Panc1 (cell line): ENCODE measurements at regions not wholly inside any gene's neighbourhood (a gene's known extent, or its start where the extent isn't known, plus 50 kb on each side); places are given as distances from the start of the nearest gene placed in this dataset.

Experiments used
- ATAC-seq: fragments of 200-7000 bp; cut with Tn5 transposase; 2 replicates; pipeline ENCODE4 v1.9.1; 2020; ENCODE audit warnings: mild to moderate bottlenecking, moderate library complexity
- BruUV-seq: library from RNA; stranded (reverse); fragments of 400-500 nt; replicated peaks from 2 replicates; lab custom pipeline; 2021; lab: Mats Ljungman, UMichigan
- CTCF ChIA-PET: fragments of 300-600 bp; sonication (Branson Sonifier 250); formaldehyde crosslinking; loops from one replicate; lab custom pipeline; 2022; ENCODE audit warnings: antibody characterized with exemption; lab: Charles Lee
- POLR2A ChIA-PET: fragments of 300-600 bp; sonication (Branson Sonifier 250); formaldehyde crosslinking; loops from one replicate; lab custom pipeline; 2022; ENCODE audit warnings: antibody characterized with exemption; lab: Charles Lee
- DNase-seq: peaks from one replicate; pipeline ENCODE4 v3.0.0-alpha.2; 2010; ENCODE audit warnings: low read depth, low spot score
- H3K27ac ChIP-seq: 2 replicates; pipeline ENCODE4 v1.5.1; 2011; ENCODE audit warnings: mild to moderate bottlenecking, low read length, inconsistent platforms
- H3K27me3 ChIP-seq: fragments of 200-500 bp; sonication (Bioruptor generic); 2 replicates; pipeline ENCODE4 v1.6.0; 2014; ENCODE audit warnings: low read length, inconsistent platforms; ENCODE audit not compliant: control insufficient read depth, insufficient read depth
- H3K36me3 ChIP-seq: fragments of 200-500 bp; sonication (Bioruptor generic); 2 replicates; pipeline ENCODE4 v1.5.1; 2014; ENCODE audit warnings: inconsistent platforms, mild to moderate bottlenecking, low read length, moderate library complexity; ENCODE audit not compliant: control insufficient read depth, insufficient read depth
- H3K4me1 ChIP-seq: 2 replicates; pipeline ENCODE4 v1.5.1; 2011; ENCODE audit warnings: inconsistent platforms, mild to moderate bottlenecking, low read length, moderate library complexity; ENCODE audit not compliant: control insufficient read depth, insufficient read depth
- H3K4me3 ChIP-seq, 2 experiments: 2 replicates each; pipeline ENCODE4 v1.5.1; 2011 to 2012; ENCODE audit warnings: low read depth in 2 of 2, low read length in 2 of 2, mild to moderate bottlenecking in 2 of 2, inconsistent platforms in 1 of 2, moderate library complexity in 1 of 2
- H3K9me3 ChIP-seq: fragments of 200-500 bp; sonication (Bioruptor generic); 2 replicates; pipeline ENCODE4 v1.5.1; 2014; ENCODE audit warnings: low read depth, mild to moderate bottlenecking, inconsistent platforms, low read length, moderate library complexity; ENCODE audit not compliant: control insufficient read depth, insufficient read depth
- POLR2AphosphoS5 ChIP-seq: IDR thresholded peaks from 2 replicates; pipeline ENCODE4 v1.6.1; 2012; ENCODE audit warnings: mild to moderate bottlenecking, low read depth, low read length, moderate library complexity
- SIN3A ChIP-seq: IDR thresholded peaks from 2 replicates; pipeline ENCODE4 v1.6.1; 2012; ENCODE audit warnings: low read depth, mild to moderate bottlenecking, low read length, moderate library complexity, borderline replicate concordance; ENCODE audit not compliant: insufficient read depth
- TCF7L2 ChIP-seq: IDR thresholded peaks from 2 replicates; pipeline ENCODE4 v1.6.1; 2011; ENCODE audit warnings: mild to moderate bottlenecking, low read depth, low read length, inconsistent platforms
- in situ Hi-C: cut with HindIII; loops from 2 replicates; pipeline ENCODE4 v1.10.0; 2016; ENCODE audit warnings: low sequenced_read_pairs, low pct_unique_long_range_greater_than_20kb
- intact Hi-C: fragments of 100-400 bp; cut with micrococcal nuclease; formaldehyde crosslinking; loops from one replicate; pipeline ENCODE4 v1.10.0; 2022; ENCODE audit not compliant: unreplicated experiment
- TF ChIP-seq, protein P1 (sequence below), 2 experiments: IDR thresholded peaks; 2 replicates each; pipeline ENCODE4 v1.6.1; 2011 to 2012; ENCODE audit warnings: low read depth in 2 of 2, control low read depth in 1 of 2, low read length in 1 of 2, mild to moderate bottlenecking in 1 of 2, moderate library complexity in 1 of 2; ENCODE audit not compliant: insufficient read depth in 1 of 2
- TF ChIP-seq, protein P2 (sequence below): fragments of 450-650 bp; IDR thresholded peaks from 2 replicates; pipeline ENCODE4 v1.5.1; 2017; ENCODE audit warnings: mild to moderate bottlenecking

DNA sequence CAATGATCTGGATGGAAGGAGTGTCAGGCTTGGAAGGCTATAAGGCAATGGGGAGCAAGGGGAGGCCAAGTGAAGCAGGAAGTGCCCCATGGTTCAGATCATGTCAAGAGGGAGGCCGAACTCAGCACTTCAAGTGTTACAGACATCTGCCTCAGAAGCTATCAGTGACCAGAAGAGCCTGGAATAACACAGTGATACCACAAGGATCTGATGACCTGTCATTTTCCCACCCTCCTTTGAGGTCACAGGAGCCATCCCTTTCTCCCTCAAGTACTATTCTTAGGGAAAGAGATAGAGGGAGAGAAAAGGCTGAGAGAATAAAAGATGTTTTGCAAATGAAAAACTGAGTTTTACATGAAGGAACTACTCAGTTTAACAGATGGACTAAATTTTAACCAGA is 454.8 kb downstream of the CSNK1G3 start:
- no peak overlapping the region for H3K4me3 ChIP-seq
- intact Hi-C loops (no loop called here), in situ Hi-C loops (no loop called here)
- ATAC-seq = no peak
- TF ChIP-seq, protein P1, sequence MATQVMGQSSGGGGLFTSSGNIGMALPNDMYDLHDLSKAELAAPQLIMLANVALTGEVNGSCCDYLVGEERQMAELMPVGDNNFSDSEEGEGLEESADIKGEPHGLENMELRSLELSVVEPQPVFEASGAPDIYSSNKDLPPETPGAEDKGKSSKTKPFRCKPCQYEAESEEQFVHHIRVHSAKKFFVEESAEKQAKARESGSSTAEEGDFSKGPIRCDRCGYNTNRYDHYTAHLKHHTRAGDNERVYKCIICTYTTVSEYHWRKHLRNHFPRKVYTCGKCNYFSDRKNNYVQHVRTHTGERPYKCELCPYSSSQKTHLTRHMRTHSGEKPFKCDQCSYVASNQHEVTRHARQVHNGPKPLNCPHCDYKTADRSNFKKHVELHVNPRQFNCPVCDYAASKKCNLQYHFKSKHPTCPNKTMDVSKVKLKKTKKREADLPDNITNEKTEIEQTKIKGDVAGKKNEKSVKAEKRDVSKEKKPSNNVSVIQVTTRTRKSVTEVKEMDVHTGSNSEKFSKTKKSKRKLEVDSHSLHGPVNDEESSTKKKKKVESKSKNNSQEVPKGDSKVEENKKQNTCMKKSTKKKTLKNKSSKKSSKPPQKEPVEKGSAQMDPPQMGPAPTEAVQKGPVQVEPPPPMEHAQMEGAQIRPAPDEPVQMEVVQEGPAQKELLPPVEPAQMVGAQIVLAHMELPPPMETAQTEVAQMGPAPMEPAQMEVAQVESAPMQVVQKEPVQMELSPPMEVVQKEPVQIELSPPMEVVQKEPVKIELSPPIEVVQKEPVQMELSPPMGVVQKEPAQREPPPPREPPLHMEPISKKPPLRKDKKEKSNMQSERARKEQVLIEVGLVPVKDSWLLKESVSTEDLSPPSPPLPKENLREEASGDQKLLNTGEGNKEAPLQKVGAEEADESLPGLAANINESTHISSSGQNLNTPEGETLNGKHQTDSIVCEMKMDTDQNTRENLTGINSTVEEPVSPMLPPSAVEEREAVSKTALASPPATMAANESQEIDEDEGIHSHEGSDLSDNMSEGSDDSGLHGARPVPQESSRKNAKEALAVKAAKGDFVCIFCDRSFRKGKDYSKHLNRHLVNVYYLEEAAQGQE (IDR thresholded peaks at IDR 0.05; ENCODE audit: insufficient read depth in 1 of 2, low read depth in 2 of 2, low read length in 1 of 2) = no peak
- TF ChIP-seq, protein P2, sequence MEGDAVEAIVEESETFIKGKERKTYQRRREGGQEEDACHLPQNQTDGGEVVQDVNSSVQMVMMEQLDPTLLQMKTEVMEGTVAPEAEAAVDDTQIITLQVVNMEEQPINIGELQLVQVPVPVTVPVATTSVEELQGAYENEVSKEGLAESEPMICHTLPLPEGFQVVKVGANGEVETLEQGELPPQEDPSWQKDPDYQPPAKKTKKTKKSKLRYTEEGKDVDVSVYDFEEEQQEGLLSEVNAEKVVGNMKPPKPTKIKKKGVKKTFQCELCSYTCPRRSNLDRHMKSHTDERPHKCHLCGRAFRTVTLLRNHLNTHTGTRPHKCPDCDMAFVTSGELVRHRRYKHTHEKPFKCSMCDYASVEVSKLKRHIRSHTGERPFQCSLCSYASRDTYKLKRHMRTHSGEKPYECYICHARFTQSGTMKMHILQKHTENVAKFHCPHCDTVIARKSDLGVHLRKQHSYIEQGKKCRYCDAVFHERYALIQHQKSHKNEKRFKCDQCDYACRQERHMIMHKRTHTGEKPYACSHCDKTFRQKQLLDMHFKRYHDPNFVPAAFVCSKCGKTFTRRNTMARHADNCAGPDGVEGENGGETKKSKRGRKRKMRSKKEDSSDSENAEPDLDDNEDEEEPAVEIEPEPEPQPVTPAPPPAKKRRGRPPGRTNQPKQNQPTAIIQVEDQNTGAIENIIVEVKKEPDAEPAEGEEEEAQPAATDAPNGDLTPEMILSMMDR = no peak
- no peak for TF ChIP-seq SIN3A
- no peak for TF ChIP-seq TCF7L2
- no peak for TF ChIP-seq POLR2AphosphoS5
- no peak overlapping the region for H3K27ac ChIP-seq
- POLR2A ChIA-PET = no interaction called here
- H3K36me3 ChIP-seq = no peaks in the 10 kb centered on the region
- DNase-seq = no peak
- no peaks in the 10 kb centered on the region for H3K9me3 ChIP-seq
- no peaks in the 10 kb centered on the region for H3K27me3 ChIP-seq
- CTCF ChIA-PET = no interaction called here
- no TSS peak for BruUV-seq
- H3K4me1 ChIP-seq = no peaks in the 10 kb centered on the region

DNA sequence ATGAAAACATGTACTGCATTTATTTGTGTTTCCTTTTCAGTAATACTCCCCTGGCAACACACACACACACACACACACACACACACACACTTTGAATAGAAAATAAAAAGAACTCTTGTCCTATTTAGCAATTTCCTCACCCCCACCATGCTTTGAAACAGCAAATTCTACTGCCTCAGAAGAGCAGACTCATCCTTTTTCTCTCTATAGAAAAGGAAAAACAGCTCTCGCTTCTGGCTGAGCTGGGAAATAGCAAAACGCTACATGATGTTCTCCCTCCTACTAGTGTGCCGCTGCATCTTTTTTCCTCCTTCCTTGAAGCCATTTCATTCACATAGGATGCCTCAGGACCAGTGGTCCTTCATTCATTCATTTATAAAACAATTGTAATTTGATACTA is 453.6 kb downstream of the CSNK1G3 start:
- TF ChIP-seq POLR2AphosphoS5 (no peak), SIN3A (no peak), TCF7L2 (no peak)
- TF ChIP-seq, protein P2 = no peak
- TF ChIP-seq, protein P1 (IDR thresholded peaks at IDR 0.05; ENCODE audit: insufficient read depth in 1 of 2, low read depth in 2 of 2, low read length in 1 of 2) = no peak
- BruUV-seq = no TSS peak
- Histone ChIP-seq H3K4me3 (no peak overlapping the region), H3K27me3 (no peaks in the 10 kb centered on the region), H3K27ac (no peak overlapping the region), H3K36me3 (no peaks in the 10 kb centered on the region), H3K9me3 (no peaks in the 10 kb centered on the region), H3K4me1 (no peaks in the 10 kb centered on the region)
- DNase-seq (no peak), ATAC-seq (no peak)
- ChIA-PET POLR2A (no interaction called here), CTCF (no interaction called here)
- in situ Hi-C loops = no loop called here
- intact Hi-C loops = no loop called here
